Panc1 (cell line): ENCODE measurements at regions not wholly inside any gene's neighbourhood (a gene's known extent, or its start where the extent isn't known, plus 50 kb on each side); places are given as distances from the start of the nearest gene placed in this dataset.
A peak's percentile ranks its signal among the peaks of the same experiment; 100 is the strongest.

Source experiments
- CTCF ChIP-seq: fragments of 450-650 bp; IDR thresholded peaks from 2 replicates; pipeline ENCODE4 v1.5.1; 2017; ENCODE audit warnings: mild to moderate bottlenecking
- POLR2AphosphoS5 ChIP-seq: IDR thresholded peaks from 2 replicates; pipeline ENCODE4 v1.6.1; 2012; ENCODE audit warnings: mild to moderate bottlenecking, low read depth, low read length, moderate library complexity
- REST ChIP-seq, 2 experiments: IDR thresholded peaks; 2 replicates each; pipeline ENCODE4 v1.6.1; 2011 to 2012; ENCODE audit warnings: low read depth in 2 of 2, control low read depth in 1 of 2, low read length in 1 of 2, mild to moderate bottlenecking in 1 of 2, moderate library complexity in 1 of 2; ENCODE audit not compliant: insufficient read depth in 1 of 2
- SIN3A ChIP-seq: IDR thresholded peaks from 2 replicates; pipeline ENCODE4 v1.6.1; 2012; ENCODE audit warnings: low read depth, mild to moderate bottlenecking, low read length, moderate library complexity, borderline replicate concordance; ENCODE audit not compliant: insufficient read depth
- TCF7L2 ChIP-seq: IDR thresholded peaks from 2 replicates; pipeline ENCODE4 v1.6.1; 2011; ENCODE audit warnings: mild to moderate bottlenecking, low read depth, low read length, inconsistent platforms

- TF ChIP-seq CTCF: peak; percentile 27
- no peak for TF ChIP-seq SIN3A
- no peak for TF ChIP-seq REST (IDR thresholded peaks at IDR 0.05; ENCODE audit: insufficient read depth in 1 of 2, low read depth in 2 of 2, low read length in 1 of 2)
- TF ChIP-seq POLR2AphosphoS5: no peak
- TF ChIP-seq TCF7L2: no peak
These were observed 1949.6 kb upstream of the WWC1 start for GRCh38 chr5:166341740-166342337.
